ENCODE measurements at regions not wholly inside any gene's neighbourhood (a gene's known extent, or its start where the extent isn't known, plus 50 kb on each side); places are given as distances from the start of the nearest gene placed in this dataset.
A peak's percentile ranks its signal among the peaks of the same experiment; 100 is the strongest.

DNA sequence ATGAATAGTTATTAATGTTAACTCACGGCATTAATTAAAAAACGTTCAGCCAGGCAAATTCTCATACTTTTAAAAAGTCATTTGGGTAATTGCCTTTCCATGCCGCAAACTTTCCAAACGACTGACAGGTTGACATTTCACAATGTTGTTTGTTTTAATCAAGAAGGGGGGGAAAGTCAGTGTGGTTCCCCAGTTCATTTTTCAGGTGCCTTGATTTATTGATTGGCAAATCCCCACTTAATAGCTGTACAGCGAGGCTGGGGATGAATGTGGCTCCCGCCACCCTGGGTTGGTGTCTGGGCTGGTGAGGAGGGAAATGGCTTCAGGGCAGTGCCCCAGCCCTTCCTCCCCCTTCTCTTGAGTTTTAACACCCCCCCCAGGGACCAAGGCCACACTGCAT is 318.0 kb downstream of the SOX9 start:
- H3K4me3 ChIP-seq: no peak overlapping the region
- H3K9me3 ChIP-seq (ENCODE audit: low read depth): no peaks in the 10 kb centered on the region
- H3K4me2 ChIP-seq: no peak overlapping the region
- H3K9me2 ChIP-seq (replicated peaks; ENCODE audit: insufficient read depth): no peaks in the 10 kb centered on the region
- DNase-seq (ENCODE audit: low spot score): no peak
- H4K20me1 ChIP-seq (ENCODE audit: insufficient read depth, poor library complexity, severe bottlenecking): no peaks in the 10 kb centered on the region
- no peak overlapping the region for H3K27ac ChIP-seq
- no peak for TF ChIP-seq EZH2phosphoT487 (IDR thresholded peaks at IDR 0.05; ENCODE audit: low read depth, severe bottlenecking, unreplicated experiment)
- no peak for TF ChIP-seq EZH2 (IDR thresholded peaks at IDR 0.05; ENCODE audit: borderline replicate concordance)
- H3K36me3 ChIP-seq (replicated peaks; ENCODE audit: insufficient read depth, low read depth): no peaks in the 10 kb centered on the region
- H3K79me2 ChIP-seq: peaks cover 85% of the 10 kb centered on the region
- H3K27me3 ChIP-seq: no peaks in the 10 kb centered on the region
- H3K4me1 ChIP-seq (ENCODE audit: insufficient read depth): peaks cover 12% of the 10 kb centered on the region
- 87% methylated on average over 6 of the region's 6 CpGs for WGBS (ENCODE audit: low lambda C conversion rate, missing lambda C conversion rate)
- H2AFZ ChIP-seq: no peak overlapping the region

DNA sequence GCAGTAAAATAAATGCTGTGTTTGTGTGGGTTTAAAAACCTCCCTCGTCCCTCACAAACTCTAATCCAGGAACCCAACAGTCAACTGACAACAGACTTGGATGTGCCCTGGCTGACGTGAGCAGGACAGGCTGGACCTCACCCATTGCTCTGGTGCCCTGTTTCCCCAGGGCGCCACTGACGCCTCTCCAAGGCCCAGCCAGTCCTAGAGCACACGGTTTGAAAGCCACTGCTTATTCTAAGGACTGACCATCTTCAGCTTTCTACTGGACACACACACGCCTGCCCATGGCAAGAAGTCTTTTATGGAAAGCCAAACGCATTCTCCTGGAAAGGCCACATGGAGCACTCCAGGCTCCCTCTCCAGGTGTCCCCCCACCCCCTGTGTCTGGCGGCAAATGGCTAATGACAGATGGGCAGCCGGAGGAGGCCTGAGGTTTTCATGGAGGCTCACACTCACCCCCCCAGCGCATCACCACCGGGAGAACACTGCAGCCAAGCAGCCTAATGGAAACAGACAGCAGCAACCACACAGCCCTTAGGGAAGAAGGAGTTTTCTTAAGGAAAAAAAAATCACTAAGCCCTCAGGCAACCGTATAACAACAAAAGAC is 319.2 kb downstream of the SOX9 start:
- Histone ChIP-seq H3K4me2 (no peak overlapping the region), H4K20me1 (ENCODE audit: insufficient read depth, poor library complexity, severe bottlenecking) (no peaks in the 10 kb centered on the region), H3K4me1 (ENCODE audit: insufficient read depth) (peaks cover 21% of the 10 kb centered on the region), H3K79me2 (peaks cover 85% of the 10 kb centered on the region), H2AFZ (no peak overlapping the region), H3K4me3 (no peak overlapping the region), H3K9me2 (replicated peaks; ENCODE audit: insufficient read depth) (no peaks in the 10 kb centered on the region), H3K36me3 (replicated peaks; ENCODE audit: insufficient read depth, low read depth) (no peaks in the 10 kb centered on the region), H3K27ac (no peak overlapping the region), H3K27me3 (no peaks in the 10 kb centered on the region), H3K9me3 (ENCODE audit: low read depth) (no peaks in the 10 kb centered on the region)
- TF ChIP-seq CTCF (IDR thresholded peaks at IDR 0.05; ENCODE audit: poor library complexity) (no peak), EZH2 (IDR thresholded peaks at IDR 0.05; ENCODE audit: borderline replicate concordance) (no peak), EZH2phosphoT487 (IDR thresholded peaks at IDR 0.05; ENCODE audit: low read depth, severe bottlenecking, unreplicated experiment) (no peak)
- WGBS (ENCODE audit: low lambda C conversion rate, missing lambda C conversion rate): 77% methylated on average over 12 of the region's 12 CpGs
- no peak for DNase-seq (ENCODE audit: low spot score)

DNA sequence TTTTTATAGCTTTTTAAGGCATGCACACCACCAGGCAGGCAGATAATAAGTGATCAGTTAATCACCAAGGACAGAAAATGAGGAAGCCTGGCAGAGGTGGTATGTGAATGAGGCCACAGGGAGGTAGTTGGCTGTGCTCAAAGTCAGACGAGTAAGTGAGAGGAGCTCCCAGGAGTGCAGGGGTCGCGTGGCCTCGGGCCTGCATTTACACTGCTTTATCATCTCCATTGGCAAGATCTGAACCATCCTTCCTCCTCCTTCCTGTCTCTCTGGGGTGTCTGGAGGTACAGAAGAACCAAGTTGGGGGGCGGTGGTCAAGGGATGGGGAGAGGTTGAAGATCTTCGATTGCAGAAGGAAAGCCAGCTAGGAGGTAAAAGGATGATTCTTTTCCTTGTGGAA is 320.1 kb downstream of the SOX9 start:
- Histone ChIP-seq H3K9me3 (ENCODE audit: low read depth) (no peaks in the 10 kb centered on the region), H4K20me1 (ENCODE audit: insufficient read depth, poor library complexity, severe bottlenecking) (no peaks in the 10 kb centered on the region), H3K4me1 (ENCODE audit: insufficient read depth) (peaks cover 29% of the 10 kb centered on the region), H3K36me3 (replicated peaks; ENCODE audit: insufficient read depth, low read depth) (no peaks in the 10 kb centered on the region), H3K27me3 (no peaks in the 10 kb centered on the region), H3K4me2 (no peak overlapping the region), H3K9me2 (replicated peaks; ENCODE audit: insufficient read depth) (no peaks in the 10 kb centered on the region), H3K27ac (peak overlapping the region; percentile 85), H3K79me2 (peaks cover 84% of the 10 kb centered on the region), H2AFZ (no peak overlapping the region), H3K4me3 (no peak overlapping the region)
- no peak for DNase-seq (ENCODE audit: low spot score)
- 87% methylated on average over 6 of the region's 6 CpGs for WGBS (ENCODE audit: low lambda C conversion rate, missing lambda C conversion rate)
- TF ChIP-seq EZH2phosphoT487 (IDR thresholded peaks at IDR 0.05; ENCODE audit: low read depth, severe bottlenecking, unreplicated experiment) (no peak), CTCF (IDR thresholded peaks at IDR 0.05; ENCODE audit: poor library complexity) (no peak), EZH2 (IDR thresholded peaks at IDR 0.05; ENCODE audit: borderline replicate concordance) (no peak)

GRCh38 chr17:72441909-72442308 is 321.1 kb downstream of the SOX9 start:
- H2AFZ ChIP-seq: no peak overlapping the region
- no peaks in the 10 kb centered on the region for H3K27me3 ChIP-seq
- H3K4me2 ChIP-seq: no peak overlapping the region
- no peak overlapping the region for H3K4me3 ChIP-seq
- H3K36me3 ChIP-seq (replicated peaks; ENCODE audit: insufficient read depth, low read depth): no peaks in the 10 kb centered on the region
- peaks cover 83% of the 10 kb centered on the region for H3K79me2 ChIP-seq
- peak overlapping the region; percentile 85 for H3K27ac ChIP-seq
- TF ChIP-seq EZH2 (IDR thresholded peaks at IDR 0.05; ENCODE audit: borderline replicate concordance) (no peak), CTCF (IDR thresholded peaks at IDR 0.05; ENCODE audit: poor library complexity) (no peak)
- 67% methylated on average over 4 of the region's 4 CpGs for WGBS (ENCODE audit: low lambda C conversion rate, missing lambda C conversion rate)
- no peaks in the 10 kb centered on the region for H4K20me1 ChIP-seq (ENCODE audit: insufficient read depth, poor library complexity, severe bottlenecking)
- H3K4me1 ChIP-seq (ENCODE audit: insufficient read depth): peaks cover 38% of the 10 kb centered on the region
- no peak for DNase-seq (ENCODE audit: low spot score)
- H3K9me2 ChIP-seq (replicated peaks; ENCODE audit: insufficient read depth): no peaks in the 10 kb centered on the region
- no peaks in the 10 kb centered on the region for H3K9me3 ChIP-seq (ENCODE audit: low read depth)
